Vagina (tissue), 2 donors: ENCODE measurements at regions not wholly inside any gene's neighbourhood (a gene's known extent, or its start where the extent isn't known, plus 50 kb on each side); places are given as distances from the start of the nearest gene placed in this dataset.

Experiments used
- DNase-seq, 2 donors: peaks; one replicate each; pipeline ENCODE4 v3.0.0-alpha.2; 2017; ENCODE audit errors: extremely low spot score in 2 of 2
- H3K27ac ChIP-seq: fragments of 200-600 bp; sonication (generic); one replicate; pipeline ENCODE4 v1.5.1; 2019
- H3K27me3 ChIP-seq: fragments of 200-600 bp; sonication (generic); one replicate; pipeline ENCODE4 v1.5.1; 2019
- H3K36me3 ChIP-seq, 2 donors: fragments of 200-600 bp; sonication (generic); one replicate each; pipeline ENCODE4 v1.5.1; 2017 to 2019
- H3K4me1 ChIP-seq: fragments of 200-600 bp; sonication (generic); one replicate; pipeline ENCODE4 v1.5.1; 2019
- H3K4me3 ChIP-seq, 2 donors: fragments of 200-600 bp; sonication (generic); 1 replicate in 1 of 2; 2 replicates in 1 of 2; pipeline ENCODE4 v1.5.1; 2016 to 2019
- H3K9me3 ChIP-seq: fragments of 200-600 bp; sonication (generic); one replicate; pipeline ENCODE4 v1.5.1; 2019
- POLR2A ChIP-seq, 2 donors: fragments of 450-650 bp; IDR thresholded peaks; one replicate each; pipeline ENCODE4 v1.6.1; 2017; ENCODE audit warnings: antibody characterized with exemption in 2 of 2, mild to moderate bottlenecking in 2 of 2, moderate library complexity in 2 of 2
- POLR2AphosphoS5 ChIP-seq, 2 donors: sonication (generic); formaldehyde crosslinking; IDR thresholded peaks; one replicate each; pipeline ENCODE4 v1.9.0; 2017; ENCODE audit warnings: antibody characterized with exemption in 2 of 2, mild to moderate bottlenecking in 2 of 2, low read depth in 1 of 2; ENCODE audit not compliant: insufficient read depth in 1 of 2
- intact Hi-C: fragments of 100-400 bp; cut with DNase I; formaldehyde crosslinking; loops from one replicate; pipeline ENCODE4 v1.15.1; 2023
- TF ChIP-seq, protein P1 (sequence below), 3 experiments: fragments of 450-650 bp in 2 of 3; fragments of 200-600 bp in 1 of 3; sonication (generic) in 1 of 3; IDR thresholded peaks; one replicate each; pipeline ENCODE4 v1.5.1; 2017 to 2019; ENCODE audit warnings: antibody characterized with exemption in 3 of 3, mild to moderate bottlenecking in 2 of 3, moderate library complexity in 2 of 3

DNA sequence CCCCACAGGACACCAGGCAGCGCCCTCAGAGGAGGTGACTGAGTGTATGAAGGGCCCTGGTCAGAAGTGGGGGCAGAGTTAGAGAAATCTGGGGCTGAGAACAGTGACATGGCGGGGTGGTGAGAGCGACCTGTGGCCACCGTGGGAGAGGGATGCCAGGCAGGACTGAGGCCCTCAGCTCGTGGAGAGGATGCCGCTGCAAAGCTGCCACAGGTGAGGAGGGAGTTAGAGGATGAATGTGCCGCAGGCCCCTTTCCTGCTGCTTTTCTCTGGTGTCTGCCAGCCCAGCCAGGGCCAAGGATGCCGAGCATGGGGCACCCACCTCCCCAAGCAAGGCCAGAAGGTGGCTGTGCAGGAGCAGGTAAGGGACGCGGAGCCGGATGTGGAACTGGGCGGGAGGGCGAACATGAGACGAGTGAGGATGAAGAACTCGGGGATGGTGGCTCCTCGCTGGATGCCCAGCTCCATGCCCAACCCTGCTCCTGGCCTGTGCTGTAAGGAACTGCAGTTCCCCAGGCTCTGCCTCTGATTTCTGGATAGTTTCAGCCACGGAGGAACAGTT lies 269.2 kb upstream of the HDAC4 start:
- no peaks in the 10 kb centered on the region for H3K27me3 ChIP-seq
- H3K36me3 ChIP-seq, result no peaks in the 10 kb centered on the region
- H3K4me1 ChIP-seq, result no peaks in the 10 kb centered on the region
- DNase-seq, result no peak
- TF ChIP-seq POLR2AphosphoS5 (IDR thresholded peaks at IDR 0.05; ENCODE audit: insufficient read depth in 1 of 2, low read depth in 1 of 2) (no peak), POLR2A (IDR thresholded peaks at IDR 0.05) (no peak)
- TF ChIP-seq, protein P1, sequence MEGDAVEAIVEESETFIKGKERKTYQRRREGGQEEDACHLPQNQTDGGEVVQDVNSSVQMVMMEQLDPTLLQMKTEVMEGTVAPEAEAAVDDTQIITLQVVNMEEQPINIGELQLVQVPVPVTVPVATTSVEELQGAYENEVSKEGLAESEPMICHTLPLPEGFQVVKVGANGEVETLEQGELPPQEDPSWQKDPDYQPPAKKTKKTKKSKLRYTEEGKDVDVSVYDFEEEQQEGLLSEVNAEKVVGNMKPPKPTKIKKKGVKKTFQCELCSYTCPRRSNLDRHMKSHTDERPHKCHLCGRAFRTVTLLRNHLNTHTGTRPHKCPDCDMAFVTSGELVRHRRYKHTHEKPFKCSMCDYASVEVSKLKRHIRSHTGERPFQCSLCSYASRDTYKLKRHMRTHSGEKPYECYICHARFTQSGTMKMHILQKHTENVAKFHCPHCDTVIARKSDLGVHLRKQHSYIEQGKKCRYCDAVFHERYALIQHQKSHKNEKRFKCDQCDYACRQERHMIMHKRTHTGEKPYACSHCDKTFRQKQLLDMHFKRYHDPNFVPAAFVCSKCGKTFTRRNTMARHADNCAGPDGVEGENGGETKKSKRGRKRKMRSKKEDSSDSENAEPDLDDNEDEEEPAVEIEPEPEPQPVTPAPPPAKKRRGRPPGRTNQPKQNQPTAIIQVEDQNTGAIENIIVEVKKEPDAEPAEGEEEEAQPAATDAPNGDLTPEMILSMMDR (IDR thresholded peaks at IDR 0.05), result no peak
- H3K27ac ChIP-seq, result no peak overlapping the region
- no peaks in the 10 kb centered on the region for H3K9me3 ChIP-seq
- intact Hi-C loops, result no loop called here
- H3K4me3 ChIP-seq, result no peak overlapping the region

DNA sequence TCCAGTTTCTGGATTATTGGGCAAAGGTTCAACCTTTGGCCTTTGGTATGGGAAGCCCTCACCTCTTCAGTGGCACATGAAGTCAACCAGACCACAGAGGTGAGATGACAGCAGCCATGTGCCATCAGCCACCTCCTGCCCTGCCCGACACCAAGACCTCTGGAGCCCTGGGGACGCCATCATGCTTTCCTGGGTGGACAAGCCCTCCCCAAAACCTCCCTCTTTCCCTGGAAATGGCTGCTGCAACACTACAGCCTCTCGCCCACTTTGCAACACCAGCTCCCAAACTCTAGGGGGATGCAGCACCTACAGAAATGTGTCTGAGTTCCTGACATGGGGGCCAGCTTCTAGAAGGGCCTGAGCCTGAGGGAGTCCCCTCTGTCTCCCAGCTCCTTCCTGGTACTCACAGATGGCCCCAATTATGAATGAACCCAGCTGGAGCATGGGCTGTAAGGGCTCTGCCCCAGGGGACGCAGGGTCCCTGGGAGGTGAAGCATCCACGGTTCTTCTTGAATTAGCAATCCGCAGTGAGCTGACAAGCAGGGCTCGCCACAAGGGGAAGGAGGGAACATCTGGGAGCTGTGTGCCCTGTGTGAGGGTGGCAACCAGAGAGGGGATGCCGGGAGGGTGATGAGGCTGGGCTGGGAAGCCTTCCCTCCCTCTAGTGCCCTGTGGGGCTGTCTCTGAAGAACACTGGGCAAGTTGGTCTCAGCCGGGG lies 268.5 kb upstream of the HDAC4 start:
- DNase-seq, result no peak
- no peaks in the 10 kb centered on the region for H3K36me3 ChIP-seq
- H3K27ac ChIP-seq, result no peak overlapping the region
- H3K9me3 ChIP-seq, result no peaks in the 10 kb centered on the region
- H3K27me3 ChIP-seq, result no peaks in the 10 kb centered on the region
- no peaks in the 10 kb centered on the region for H3K4me1 ChIP-seq
- no peak for TF ChIP-seq POLR2A (IDR thresholded peaks at IDR 0.05)
- TF ChIP-seq, protein P1 (IDR thresholded peaks at IDR 0.05), result no peak
- TF ChIP-seq POLR2AphosphoS5 (IDR thresholded peaks at IDR 0.05; ENCODE audit: insufficient read depth in 1 of 2, low read depth in 1 of 2), result no peak
- no peak overlapping the region for H3K4me3 ChIP-seq
- intact Hi-C loops, result no loop called here

DNA sequence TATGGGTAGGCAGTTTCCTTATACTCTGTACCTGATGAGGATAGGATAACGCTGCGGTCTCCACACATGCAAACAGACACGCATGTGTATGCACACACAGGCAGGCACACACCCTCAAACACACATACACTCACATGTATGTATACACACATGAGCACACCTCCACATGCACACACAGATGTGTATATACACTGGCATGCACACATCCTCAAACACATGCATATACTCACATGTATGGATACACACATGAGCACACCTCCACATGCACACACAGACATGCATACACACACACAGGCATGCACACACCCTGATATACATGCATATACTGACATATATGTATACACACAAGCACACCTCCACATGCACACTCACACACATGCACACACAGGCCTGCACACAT lies 267.8 kb upstream of the HDAC4 start:
- no peak overlapping the region for H3K4me3 ChIP-seq
- no peaks in the 10 kb centered on the region for H3K36me3 ChIP-seq
- no peak for DNase-seq
- H3K27me3 ChIP-seq, result no peaks in the 10 kb centered on the region
- H3K9me3 ChIP-seq, result no peaks in the 10 kb centered on the region
- TF ChIP-seq, protein P1 (IDR thresholded peaks at IDR 0.05), result no peak
- H3K4me1 ChIP-seq, result no peaks in the 10 kb centered on the region
- H3K27ac ChIP-seq, result no peak overlapping the region
- intact Hi-C loops, result no loop called here

DNA sequence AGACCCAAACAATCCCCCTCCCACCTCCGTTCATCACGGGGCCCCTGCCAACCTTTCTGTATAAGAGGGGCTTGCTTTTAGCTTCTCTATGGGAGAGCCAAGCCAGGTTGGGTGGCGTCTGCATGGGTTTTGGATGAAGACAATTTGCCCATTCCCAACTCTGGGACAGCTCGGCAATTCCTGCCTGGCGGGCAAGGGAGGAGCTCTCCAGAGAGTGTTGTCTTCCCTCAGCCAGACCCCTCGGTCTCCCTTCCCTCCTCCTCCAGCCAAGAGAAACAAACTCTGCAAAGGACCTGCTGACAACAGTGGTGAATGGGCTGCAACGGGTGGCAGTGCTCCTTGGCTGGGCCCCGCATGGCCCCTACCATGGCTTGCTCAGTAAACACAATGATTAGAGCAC lies 267.2 kb upstream of the HDAC4 start:
- TF ChIP-seq POLR2A (IDR thresholded peaks at IDR 0.05) (no peak), POLR2AphosphoS5 (IDR thresholded peaks at IDR 0.05; ENCODE audit: insufficient read depth in 1 of 2, low read depth in 1 of 2) (no peak)
- TF ChIP-seq, protein P1 (IDR thresholded peaks at IDR 0.05), result no peak
- intact Hi-C loops, result no loop called here
- DNase-seq, result no peak

DNA sequence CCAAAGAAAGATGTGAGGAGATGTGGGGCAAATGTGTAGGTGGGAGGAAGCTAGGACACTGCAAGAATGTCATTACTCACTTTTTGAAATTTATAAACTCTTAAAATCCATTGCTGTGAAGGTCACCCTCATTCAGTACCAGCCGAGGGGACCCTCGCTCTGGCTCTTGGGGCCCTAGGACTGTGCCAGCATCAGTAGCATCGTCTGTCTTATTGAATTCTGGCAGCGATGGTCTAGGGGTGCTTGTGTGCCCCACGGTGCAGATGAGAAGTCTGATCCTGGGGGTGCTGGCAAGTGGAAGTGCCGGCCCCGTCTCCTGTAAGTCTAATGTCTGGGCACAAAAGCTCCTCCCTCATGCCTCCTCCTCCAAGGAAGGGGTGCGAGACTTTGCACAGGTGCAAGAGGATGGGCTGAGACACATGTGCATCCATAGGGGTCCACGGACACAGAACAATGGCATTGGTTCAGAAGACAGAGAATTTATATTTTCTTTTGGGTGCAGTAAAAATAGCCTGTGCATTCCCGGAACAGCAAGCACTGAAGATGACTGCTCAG lies 266.7 kb upstream of the HDAC4 start:
- peaks cover 2% of the 10 kb centered on the region for H3K4me1 ChIP-seq
- no peak for DNase-seq
- no peaks in the 10 kb centered on the region for H3K27me3 ChIP-seq
- no peak overlapping the region for H3K4me3 ChIP-seq
- TF ChIP-seq POLR2A (IDR thresholded peaks at IDR 0.05) (no peak), POLR2AphosphoS5 (IDR thresholded peaks at IDR 0.05; ENCODE audit: insufficient read depth in 1 of 2, low read depth in 1 of 2) (no peak)
- TF ChIP-seq, protein P1 (IDR thresholded peaks at IDR 0.05), result no peak
- H3K36me3 ChIP-seq, result no peaks in the 10 kb centered on the region
- intact Hi-C loops, result no loop called here
- H3K9me3 ChIP-seq, result no peaks in the 10 kb centered on the region
- H3K27ac ChIP-seq, result no peak overlapping the region

More for the DNA sequence above, 267.2 kb upstream of the HDAC4 start:
- Histone ChIP-seq H3K27ac (no peak overlapping the region), H3K36me3 (no peaks in the 10 kb centered on the region), H3K4me1 (no peaks in the 10 kb centered on the region), H3K27me3 (no peaks in the 10 kb centered on the region), H3K9me3 (no peaks in the 10 kb centered on the region), H3K4me3 (no peak overlapping the region)
